H1 (cell line): ENCODE measurements at regions not wholly inside any gene's neighbourhood (a gene's known extent, or its start where the extent isn't known, plus 50 kb on each side); places are given as distances from the start of the nearest gene placed in this dataset.

Experiments
- BCL11A ChIP-seq, 2 experiments: IDR thresholded peaks; one replicate each; pipeline ENCODE4 v1.6.1; 2011; ENCODE audit warnings: low read depth in 2 of 2, low read length in 2 of 2, mild to moderate bottlenecking in 2 of 2
- EP300 ChIP-seq, 2 experiments: IDR thresholded peaks; 1 replicate in 1 of 2; 2 replicates in 1 of 2; pipeline ENCODE4 v1.6.1; 2011 to 2012; ENCODE audit warnings: low read depth in 2 of 2, low read length in 2 of 2, mild to moderate bottlenecking in 2 of 2, borderline replicate concordance in 1 of 2, inconsistent platforms in 1 of 2, moderate library complexity in 1 of 2
- FOSL1 ChIP-seq: IDR thresholded peaks from 2 replicates; pipeline ENCODE4 v1.6.1; 2011; ENCODE audit warnings: mild to moderate bottlenecking, low read depth, low read length, moderate library complexity; ENCODE audit not compliant: insufficient read depth
- HDAC6 ChIP-seq: IDR thresholded peaks from one replicate; pipeline ENCODE4 v1.7.1; 2012; ENCODE audit warnings: low read depth, mild to moderate bottlenecking, inconsistent platforms, low read length, moderate library complexity
- PHF8 ChIP-seq: fragments of 200-600 bp; sonication (generic); conservative IDR thresholded peaks from 2 replicates; pipeline ENCODE4 v1.7.1; 2012; ENCODE audit warnings: low read depth, mild to moderate bottlenecking, inconsistent platforms, low read length, moderate library complexity
- POLR2A ChIP-seq, 2 experiments: IDR thresholded peaks; 1 replicate in 1 of 2; 2 replicates in 1 of 2; pipeline ENCODE4 v1.6.1; 2011; ENCODE audit warnings: low read depth in 2 of 2, low read length in 2 of 2, mild to moderate bottlenecking in 2 of 2; ENCODE audit errors: control extremely low read depth in 1 of 2
- POLR2AphosphoS5 ChIP-seq: IDR thresholded peaks from 2 replicates; pipeline ENCODE4 v1.6.1; 2011; ENCODE audit warnings: low read depth, low read length
- SP2 ChIP-seq: IDR thresholded peaks from 2 replicates; pipeline ENCODE4 v1.6.1; 2012; ENCODE audit warnings: mild to moderate bottlenecking, low read length, inconsistent platforms
- YY1 ChIP-seq: IDR thresholded peaks from 2 replicates; pipeline ENCODE4 v1.6.1; 2011; ENCODE audit warnings: low read depth, mild to moderate bottlenecking, low read length
- ZNF274 ChIP-seq: IDR thresholded peaks from 2 replicates; pipeline ENCODE4 v1.7.0; 2012; ENCODE audit warnings: low read length, borderline replicate concordance; ENCODE audit errors: extremely low read depth
- TF ChIP-seq, protein P1 (sequence below), 3 experiments: IDR thresholded peaks; 1 replicate in 2 of 3; 2 replicates in 1 of 3; pipeline versions ENCODE4 v1.5.1 to v1.6.1; 2011; ENCODE audit warnings: low read length in 3 of 3, mild to moderate bottlenecking in 3 of 3, inconsistent platforms in 2 of 3, low read depth in 1 of 3, moderate library complexity in 1 of 3; ENCODE audit not compliant: insufficient read depth in 1 of 3; ENCODE audit errors: control extremely low read depth in 1 of 3
- TF ChIP-seq, protein P2 (sequence below): fragments of 300-600 bp; sonication (generic); IDR thresholded peaks from 2 replicates; pipeline ENCODE4 v1.7.1; 2012; ENCODE audit warnings: low read length, moderate library complexity, mild to moderate bottlenecking, inconsistent platforms; ENCODE audit not compliant: insufficient replicate concordance
- TF ChIP-seq, protein P3 (sequence below): IDR thresholded peaks from 2 replicates; pipeline ENCODE4 v1.6.1; 2012; ENCODE audit warnings: inconsistent platforms

DNA sequence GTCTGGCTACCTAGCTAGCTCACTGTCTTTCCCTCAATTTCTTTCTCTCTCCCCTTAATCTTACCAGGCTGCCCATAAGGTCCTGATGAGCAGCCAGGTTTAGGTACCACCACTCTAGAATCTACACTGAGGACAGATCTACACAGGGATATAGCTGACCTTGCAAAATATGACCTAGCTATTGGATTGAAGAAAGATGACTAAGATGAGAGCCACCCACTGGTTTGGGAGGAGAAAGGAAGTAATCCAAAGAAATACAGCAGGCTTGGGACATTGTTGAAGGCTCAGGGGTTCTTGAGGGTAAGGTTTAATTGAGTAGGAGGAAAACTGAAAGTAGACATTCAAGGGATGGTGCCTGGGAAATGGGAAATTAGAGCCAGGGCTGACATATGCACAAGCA lies 142.0 kb upstream of the TMC3 start:
- no peak for TF ChIP-seq FOSL1
- TF ChIP-seq POLR2A (IDR thresholded peaks at IDR 0.05; ENCODE audit: control extremely low read depth in 1 of 2, low read depth in 2 of 2, low read length in 2 of 2): no peak
- TF ChIP-seq, protein P1, sequence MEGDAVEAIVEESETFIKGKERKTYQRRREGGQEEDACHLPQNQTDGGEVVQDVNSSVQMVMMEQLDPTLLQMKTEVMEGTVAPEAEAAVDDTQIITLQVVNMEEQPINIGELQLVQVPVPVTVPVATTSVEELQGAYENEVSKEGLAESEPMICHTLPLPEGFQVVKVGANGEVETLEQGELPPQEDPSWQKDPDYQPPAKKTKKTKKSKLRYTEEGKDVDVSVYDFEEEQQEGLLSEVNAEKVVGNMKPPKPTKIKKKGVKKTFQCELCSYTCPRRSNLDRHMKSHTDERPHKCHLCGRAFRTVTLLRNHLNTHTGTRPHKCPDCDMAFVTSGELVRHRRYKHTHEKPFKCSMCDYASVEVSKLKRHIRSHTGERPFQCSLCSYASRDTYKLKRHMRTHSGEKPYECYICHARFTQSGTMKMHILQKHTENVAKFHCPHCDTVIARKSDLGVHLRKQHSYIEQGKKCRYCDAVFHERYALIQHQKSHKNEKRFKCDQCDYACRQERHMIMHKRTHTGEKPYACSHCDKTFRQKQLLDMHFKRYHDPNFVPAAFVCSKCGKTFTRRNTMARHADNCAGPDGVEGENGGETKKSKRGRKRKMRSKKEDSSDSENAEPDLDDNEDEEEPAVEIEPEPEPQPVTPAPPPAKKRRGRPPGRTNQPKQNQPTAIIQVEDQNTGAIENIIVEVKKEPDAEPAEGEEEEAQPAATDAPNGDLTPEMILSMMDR (IDR thresholded peaks at IDR 0.05; ENCODE audit: control extremely low read depth in 1 of 3, insufficient read depth in 1 of 3, low read depth in 1 of 3, low read length in 3 of 3): no peak
- TF ChIP-seq PHF8: no peak
- TF ChIP-seq, protein P2, sequence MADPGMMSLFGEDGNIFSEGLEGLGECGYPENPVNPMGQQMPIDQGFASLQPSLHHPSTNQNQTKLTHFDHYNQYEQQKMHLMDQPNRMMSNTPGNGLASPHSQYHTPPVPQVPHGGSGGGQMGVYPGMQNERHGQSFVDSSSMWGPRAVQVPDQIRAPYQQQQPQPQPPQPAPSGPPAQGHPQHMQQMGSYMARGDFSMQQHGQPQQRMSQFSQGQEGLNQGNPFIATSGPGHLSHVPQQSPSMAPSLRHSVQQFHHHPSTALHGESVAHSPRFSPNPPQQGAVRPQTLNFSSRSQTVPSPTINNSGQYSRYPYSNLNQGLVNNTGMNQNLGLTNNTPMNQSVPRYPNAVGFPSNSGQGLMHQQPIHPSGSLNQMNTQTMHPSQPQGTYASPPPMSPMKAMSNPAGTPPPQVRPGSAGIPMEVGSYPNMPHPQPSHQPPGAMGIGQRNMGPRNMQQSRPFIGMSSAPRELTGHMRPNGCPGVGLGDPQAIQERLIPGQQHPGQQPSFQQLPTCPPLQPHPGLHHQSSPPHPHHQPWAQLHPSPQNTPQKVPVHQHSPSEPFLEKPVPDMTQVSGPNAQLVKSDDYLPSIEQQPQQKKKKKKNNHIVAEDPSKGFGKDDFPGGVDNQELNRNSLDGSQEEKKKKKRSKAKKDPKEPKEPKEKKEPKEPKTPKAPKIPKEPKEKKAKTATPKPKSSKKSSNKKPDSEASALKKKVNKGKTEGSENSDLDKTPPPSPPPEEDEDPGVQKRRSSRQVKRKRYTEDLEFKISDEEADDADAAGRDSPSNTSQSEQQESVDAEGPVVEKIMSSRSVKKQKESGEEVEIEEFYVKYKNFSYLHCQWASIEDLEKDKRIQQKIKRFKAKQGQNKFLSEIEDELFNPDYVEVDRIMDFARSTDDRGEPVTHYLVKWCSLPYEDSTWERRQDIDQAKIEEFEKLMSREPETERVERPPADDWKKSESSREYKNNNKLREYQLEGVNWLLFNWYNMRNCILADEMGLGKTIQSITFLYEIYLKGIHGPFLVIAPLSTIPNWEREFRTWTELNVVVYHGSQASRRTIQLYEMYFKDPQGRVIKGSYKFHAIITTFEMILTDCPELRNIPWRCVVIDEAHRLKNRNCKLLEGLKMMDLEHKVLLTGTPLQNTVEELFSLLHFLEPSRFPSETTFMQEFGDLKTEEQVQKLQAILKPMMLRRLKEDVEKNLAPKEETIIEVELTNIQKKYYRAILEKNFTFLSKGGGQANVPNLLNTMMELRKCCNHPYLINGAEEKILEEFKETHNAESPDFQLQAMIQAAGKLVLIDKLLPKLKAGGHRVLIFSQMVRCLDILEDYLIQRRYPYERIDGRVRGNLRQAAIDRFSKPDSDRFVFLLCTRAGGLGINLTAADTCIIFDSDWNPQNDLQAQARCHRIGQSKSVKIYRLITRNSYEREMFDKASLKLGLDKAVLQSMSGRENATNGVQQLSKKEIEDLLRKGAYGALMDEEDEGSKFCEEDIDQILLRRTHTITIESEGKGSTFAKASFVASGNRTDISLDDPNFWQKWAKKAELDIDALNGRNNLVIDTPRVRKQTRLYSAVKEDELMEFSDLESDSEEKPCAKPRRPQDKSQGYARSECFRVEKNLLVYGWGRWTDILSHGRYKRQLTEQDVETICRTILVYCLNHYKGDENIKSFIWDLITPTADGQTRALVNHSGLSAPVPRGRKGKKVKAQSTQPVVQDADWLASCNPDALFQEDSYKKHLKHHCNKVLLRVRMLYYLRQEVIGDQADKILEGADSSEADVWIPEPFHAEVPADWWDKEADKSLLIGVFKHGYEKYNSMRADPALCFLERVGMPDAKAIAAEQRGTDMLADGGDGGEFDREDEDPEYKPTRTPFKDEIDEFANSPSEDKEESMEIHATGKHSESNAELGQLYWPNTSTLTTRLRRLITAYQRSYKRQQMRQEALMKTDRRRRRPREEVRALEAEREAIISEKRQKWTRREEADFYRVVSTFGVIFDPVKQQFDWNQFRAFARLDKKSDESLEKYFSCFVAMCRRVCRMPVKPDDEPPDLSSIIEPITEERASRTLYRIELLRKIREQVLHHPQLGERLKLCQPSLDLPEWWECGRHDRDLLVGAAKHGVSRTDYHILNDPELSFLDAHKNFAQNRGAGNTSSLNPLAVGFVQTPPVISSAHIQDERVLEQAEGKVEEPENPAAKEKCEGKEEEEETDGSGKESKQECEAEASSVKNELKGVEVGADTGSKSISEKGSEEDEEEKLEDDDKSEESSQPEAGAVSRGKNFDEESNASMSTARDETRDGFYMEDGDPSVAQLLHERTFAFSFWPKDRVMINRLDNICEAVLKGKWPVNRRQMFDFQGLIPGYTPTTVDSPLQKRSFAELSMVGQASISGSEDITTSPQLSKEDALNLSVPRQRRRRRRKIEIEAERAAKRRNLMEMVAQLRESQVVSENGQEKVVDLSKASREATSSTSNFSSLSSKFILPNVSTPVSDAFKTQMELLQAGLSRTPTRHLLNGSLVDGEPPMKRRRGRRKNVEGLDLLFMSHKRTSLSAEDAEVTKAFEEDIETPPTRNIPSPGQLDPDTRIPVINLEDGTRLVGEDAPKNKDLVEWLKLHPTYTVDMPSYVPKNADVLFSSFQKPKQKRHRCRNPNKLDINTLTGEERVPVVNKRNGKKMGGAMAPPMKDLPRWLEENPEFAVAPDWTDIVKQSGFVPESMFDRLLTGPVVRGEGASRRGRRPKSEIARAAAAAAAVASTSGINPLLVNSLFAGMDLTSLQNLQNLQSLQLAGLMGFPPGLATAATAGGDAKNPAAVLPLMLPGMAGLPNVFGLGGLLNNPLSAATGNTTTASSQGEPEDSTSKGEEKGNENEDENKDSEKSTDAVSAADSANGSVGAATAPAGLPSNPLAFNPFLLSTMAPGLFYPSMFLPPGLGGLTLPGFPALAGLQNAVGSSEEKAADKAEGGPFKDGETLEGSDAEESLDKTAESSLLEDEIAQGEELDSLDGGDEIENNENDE: no peak
- TF ChIP-seq ZNF274: no peak
- TF ChIP-seq YY1: no peak
- no peak for TF ChIP-seq EP300 (IDR thresholded peaks at IDR 0.05; ENCODE audit: borderline replicate concordance in 1 of 2, low read depth in 2 of 2, low read length in 2 of 2)
- no peak for TF ChIP-seq POLR2AphosphoS5
- no peak for TF ChIP-seq BCL11A (IDR thresholded peaks at IDR 0.05; ENCODE audit: low read depth in 2 of 2, low read length in 2 of 2)
- TF ChIP-seq, protein P3, sequence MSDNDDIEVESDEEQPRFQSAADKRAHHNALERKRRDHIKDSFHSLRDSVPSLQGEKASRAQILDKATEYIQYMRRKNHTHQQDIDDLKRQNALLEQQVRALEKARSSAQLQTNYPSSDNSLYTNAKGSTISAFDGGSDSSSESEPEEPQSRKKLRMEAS: no peak
- no peak for TF ChIP-seq HDAC6
- TF ChIP-seq SP2: no peak
